HUES6 (cell line): ENCODE measurements at regions not wholly inside any gene's neighbourhood (a gene's known extent, or its start where the extent isn't known, plus 50 kb on each side); places are given as distances from the start of the nearest gene placed in this dataset.
"Not testable (repeated sequence)": the region's sequence is repeated elsewhere in the genome, so short reads cannot be mapped to it uniquely, and the experiment has no call there.

Experiments
- H3K27ac ChIP-seq: 2 replicates; pipeline ENCODE4 v1.7.0; 2013; ENCODE audit warnings: low read depth, mild to moderate bottlenecking, low read length, inconsistent platforms
- H3K27me3 ChIP-seq: 2 replicates; pipeline ENCODE4 v1.6.1; 2013; ENCODE audit warnings: low read length; ENCODE audit not compliant: control insufficient read depth, insufficient read depth
- H3K36me3 ChIP-seq: 2 replicates; pipeline ENCODE4 v1.6.1; 2013; ENCODE audit warnings: low read length; ENCODE audit not compliant: control insufficient read depth, insufficient read depth
- H3K4me1 ChIP-seq: 2 replicates; pipeline ENCODE4 v1.6.1; 2013; ENCODE audit warnings: low read length; ENCODE audit not compliant: control insufficient read depth, insufficient read depth
- H3K4me3 ChIP-seq: 2 replicates; pipeline ENCODE4 v1.5.1; 2013; ENCODE audit warnings: low read depth, low read length
- H3K9ac ChIP-seq: one replicate; pipeline ENCODE4 v1.6.1; 2013; ENCODE audit warnings: mild to moderate bottlenecking, low read length
- H3K9me3 ChIP-seq: 2 replicates; pipeline ENCODE4 v1.6.1; 2013; ENCODE audit warnings: low read depth, low read length; ENCODE audit not compliant: control insufficient read depth, insufficient read depth

GRCh38 chr10:60470091-60470490 lies 80.4 kb upstream of the ANK3 start:
- H3K27me3 ChIP-seq: no peaks in the 10 kb centered on the region
- no peak overlapping the region for H3K27ac ChIP-seq
- no peaks in the 10 kb centered on the region for H3K9me3 ChIP-seq
- no peaks in the 10 kb centered on the region for H3K36me3 ChIP-seq
- H3K4me1 ChIP-seq: no peaks in the 10 kb centered on the region
- no peak overlapping the region for H3K4me3 ChIP-seq
- H3K9ac ChIP-seq: no peak overlapping the region

GRCh38 chr10:60469147-60469546 lies 79.5 kb upstream of the ANK3 start:
- not testable (repeated sequence) for H3K27ac ChIP-seq, H3K4me3 ChIP-seq, H3K36me3 ChIP-seq, H3K4me1 ChIP-seq, H3K27me3 ChIP-seq, H3K9ac ChIP-seq, H3K9me3 ChIP-seq

- no peak overlapping the region for H3K27ac ChIP-seq
- no peak overlapping the region for H3K4me3 ChIP-seq
- H3K36me3 ChIP-seq: no peaks in the 10 kb centered on the region
- no peak overlapping the region for H3K9ac ChIP-seq
- H3K27me3 ChIP-seq: no peaks in the 10 kb centered on the region
- H3K4me1 ChIP-seq: no peaks in the 10 kb centered on the region
- H3K9me3 ChIP-seq: no peaks in the 10 kb centered on the region
Observed at GRCh38 chr10:60467202-60467546, 77.5 kb upstream of the ANK3 start.

GRCh38 chr10:60466267-60467201 lies 76.9 kb upstream of the ANK3 start:
- Histone ChIP-seq H3K27me3 (no peaks in the 10 kb centered on the region), H3K4me3 (no peak overlapping the region), H3K27ac (no peak overlapping the region), H3K4me1 (no peaks in the 10 kb centered on the region), H3K9ac (no peak overlapping the region), H3K9me3 (no peaks in the 10 kb centered on the region), H3K36me3 (no peaks in the 10 kb centered on the region)

- H3K27me3 ChIP-seq: no peaks in the 10 kb centered on the region
Observed at GRCh38 chr10:60465801-60466200, 76.1 kb upstream of the ANK3 start.

GRCh38 chr10:60464659-60465058 lies 75.0 kb upstream of the ANK3 start:
- Histone ChIP-seq H3K27ac (no peak overlapping the region), H3K9ac (no peak overlapping the region), H3K9me3 (no peaks in the 10 kb centered on the region), H3K27me3 (no peaks in the 10 kb centered on the region), H3K36me3 (no peaks in the 10 kb centered on the region), H3K4me3 (no peak overlapping the region), H3K4me1 (no peaks in the 10 kb centered on the region)

More at GRCh38 chr10:60465801-60466200, 76.1 kb upstream of the ANK3 start:
- no peaks in the 10 kb centered on the region for H3K9me3 ChIP-seq
- H3K36me3 ChIP-seq: no peaks in the 10 kb centered on the region
- H3K27ac ChIP-seq: no peak overlapping the region
- H3K4me3 ChIP-seq: no peak overlapping the region
- H3K9ac ChIP-seq: no peak overlapping the region
- H3K4me1 ChIP-seq: no peaks in the 10 kb centered on the region

- Histone ChIP-seq H3K27ac (no peak overlapping the region), H3K36me3 (no peaks in the 10 kb centered on the region), H3K4me3 (no peak overlapping the region), H3K27me3 (no peaks in the 10 kb centered on the region), H3K9ac (no peak overlapping the region), H3K4me1 (no peaks in the 10 kb centered on the region), H3K9me3 (no peaks in the 10 kb centered on the region)
Observed at GRCh38 chr10:60463746-60464145, 74.1 kb upstream of the ANK3 start.

GRCh38 chr10:60461688-60462087 lies 72.0 kb upstream of the ANK3 start:
- no peak overlapping the region for H3K9ac ChIP-seq
- no peaks in the 10 kb centered on the region for H3K36me3 ChIP-seq
- H3K27ac ChIP-seq: no peak overlapping the region
- no peaks in the 10 kb centered on the region for H3K27me3 ChIP-seq
- no peaks in the 10 kb centered on the region for H3K9me3 ChIP-seq
- H3K4me3 ChIP-seq: no peak overlapping the region
- H3K4me1 ChIP-seq: no peaks in the 10 kb centered on the region

GRCh38 chr10:60459701-60460457 lies 70.2 kb upstream of the ANK3 start:
- Histone ChIP-seq H3K4me1 (no peaks in the 10 kb centered on the region), H3K9me3 (no peaks in the 10 kb centered on the region), H3K36me3 (no peaks in the 10 kb centered on the region), H3K27me3 (no peaks in the 10 kb centered on the region), H3K4me3 (no peak overlapping the region), H3K9ac (no peak overlapping the region), H3K27ac (no peak overlapping the region)

GRCh38 chr10:60456053-60456452 lies 66.4 kb upstream of the ANK3 start:
- H3K9me3 ChIP-seq: no peaks in the 10 kb centered on the region
- no peaks in the 10 kb centered on the region for H3K4me1 ChIP-seq
- H3K27ac ChIP-seq: no peak overlapping the region
- no peak overlapping the region for H3K4me3 ChIP-seq
- no peaks in the 10 kb centered on the region for H3K36me3 ChIP-seq
- no peak overlapping the region for H3K9ac ChIP-seq
- H3K27me3 ChIP-seq: no peaks in the 10 kb centered on the region

- no peaks in the 10 kb centered on the region for H3K36me3 ChIP-seq
- H3K9ac ChIP-seq: no peak overlapping the region
- no peaks in the 10 kb centered on the region for H3K9me3 ChIP-seq
- H3K4me1 ChIP-seq: no peaks in the 10 kb centered on the region
- H3K4me3 ChIP-seq: no peak overlapping the region
- no peaks in the 10 kb centered on the region for H3K27me3 ChIP-seq
- no peak overlapping the region for H3K27ac ChIP-seq
Observed at GRCh38 chr10:60454336-60454735, 64.7 kb upstream of the ANK3 start.
